Chondrocyte (in vitro differentiated cells): ENCODE measurements at regions not wholly inside any gene's neighbourhood (a gene's known extent, or its start where the extent isn't known, plus 50 kb on each side); places are given as distances from the start of the nearest gene placed in this dataset.
A peak's percentile ranks its signal among the peaks of the same experiment; 100 is the strongest.

Experiments used
- DNase-seq: peaks from one replicate; pipeline ENCODE4 v3.0.0; 2021; ENCODE audit warnings: mixed read lengths, low spot score
- H3K27ac Mint-ChIP-seq: one replicate; pipeline ENCODE4 v1.8.0; 2021; ENCODE audit warnings: mild to moderate bottlenecking, moderate library complexity, mixed read lengths; ENCODE audit not compliant: unreplicated experiment
- H3K27me3 Mint-ChIP-seq: 2 replicates; pipeline ENCODE4 v1.8.0; 2021; ENCODE audit warnings: low read depth, mixed read lengths
- H3K36me3 Mint-ChIP-seq: 2 replicates; pipeline ENCODE4 v1.8.0; 2021; ENCODE audit warnings: low read depth, mixed read lengths
- H3K4me1 Mint-ChIP-seq: 2 replicates; pipeline ENCODE4 v1.8.0; 2021; ENCODE audit warnings: low read depth, mild to moderate bottlenecking, mixed read lengths
- H3K4me3 Mint-ChIP-seq: one replicate; pipeline ENCODE4 v1.8.0; 2021; ENCODE audit warnings: mild to moderate bottlenecking, moderate library complexity, mixed read lengths; ENCODE audit not compliant: unreplicated experiment
- H3K9me3 Mint-ChIP-seq: 2 replicates; pipeline ENCODE4 v1.8.0; 2021; ENCODE audit warnings: low read depth, mixed read lengths
- CTCF ChIP-seq: fragments of 200-600 bp; sonication (generic); IDR thresholded peaks from 2 replicates; pipeline ENCODE4 v1.5.0; 2021; ENCODE audit warnings: antibody characterized with exemption, mild to moderate bottlenecking, moderate library complexity

DNA sequence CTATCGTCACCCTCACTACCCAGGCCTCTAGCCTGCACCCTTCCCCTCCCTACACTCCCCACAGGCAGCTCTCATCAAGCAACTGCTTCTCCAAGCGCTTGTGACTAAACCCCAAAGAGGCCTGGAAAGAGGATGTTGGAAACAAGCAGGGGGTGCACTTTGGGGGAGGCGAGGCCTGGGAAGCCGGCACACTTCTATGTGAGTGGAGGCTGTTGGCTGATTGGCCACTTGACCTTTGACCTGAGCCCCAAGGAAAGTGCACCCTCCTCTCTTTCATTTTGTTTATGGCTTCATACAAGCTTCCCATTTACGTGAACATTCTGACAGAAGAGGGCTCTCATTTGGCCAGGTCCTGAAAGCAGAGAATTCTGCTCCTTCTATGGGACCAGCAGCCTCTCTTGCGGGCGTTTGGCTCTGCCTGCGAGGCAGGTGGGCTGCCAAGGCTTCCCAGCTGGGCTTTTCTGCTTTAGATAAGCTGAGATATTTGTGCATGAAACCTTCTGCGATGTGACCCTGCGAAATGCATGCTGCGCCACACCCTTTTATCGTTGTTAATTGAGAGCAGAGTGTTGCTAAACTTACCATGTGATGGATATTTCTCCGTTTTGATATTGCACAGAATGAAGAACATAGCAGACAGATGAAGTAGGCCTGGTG, 134.8 kb upstream of the NCK2 start:
- Mint-ChIP-seq H3K4me3 (no peak overlapping the region), H3K9me3 (no peaks in the 10 kb centered on the region), H3K36me3 (no peaks in the 10 kb centered on the region), H3K27ac (no peak overlapping the region), H3K27me3 (no peaks in the 10 kb centered on the region), H3K4me1 (peaks cover 12% of the 10 kb centered on the region)
- no peak for DNase-seq
- no peak for TF ChIP-seq CTCF

DNA sequence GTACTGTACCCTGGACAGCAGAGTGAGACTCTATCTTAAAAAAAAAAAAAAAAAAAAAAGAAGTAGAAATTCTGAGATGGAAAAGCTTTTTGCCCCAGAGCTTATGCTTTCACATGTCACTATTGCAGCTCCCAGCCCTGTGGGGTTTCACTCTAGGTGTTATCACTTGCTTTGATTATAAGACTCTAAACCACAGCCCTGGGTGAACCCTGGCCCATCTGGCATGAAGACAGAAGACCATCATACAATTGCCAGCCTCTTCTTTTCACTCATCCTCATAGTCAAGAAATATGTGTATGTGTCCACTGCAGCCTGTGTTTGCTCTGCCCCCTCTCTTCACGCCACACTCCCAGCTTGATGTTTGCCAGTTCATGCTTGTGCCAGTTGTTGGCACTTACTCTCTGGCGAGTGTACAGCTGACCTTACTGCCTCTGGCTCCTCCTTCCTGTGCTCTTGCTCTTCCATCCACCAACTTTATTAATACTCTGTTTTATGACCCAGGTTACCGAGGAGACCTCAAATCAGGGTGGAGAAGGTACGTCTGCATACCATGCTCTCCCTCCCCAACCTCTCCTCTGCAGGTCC, 136.7 kb upstream of the NCK2 start:
- Mint-ChIP-seq H3K4me3 (no peak overlapping the region), H3K27ac (no peak overlapping the region), H3K27me3 (no peaks in the 10 kb centered on the region), H3K9me3 (no peaks in the 10 kb centered on the region), H3K36me3 (no peaks in the 10 kb centered on the region), H3K4me1 (peaks cover 18% of the 10 kb centered on the region)
- TF ChIP-seq CTCF: no peak
- no peak for DNase-seq

GRCh38 chr2:105606081-105606480, 138.6 kb upstream of the NCK2 start:
- H3K27ac Mint-ChIP-seq: no peak overlapping the region
- no peak for DNase-seq
- no peak for TF ChIP-seq CTCF
- no peak overlapping the region for H3K4me3 Mint-ChIP-seq
- no peaks in the 10 kb centered on the region for H3K27me3 Mint-ChIP-seq
- H3K9me3 Mint-ChIP-seq: no peaks in the 10 kb centered on the region
- peaks cover 16% of the 10 kb centered on the region for H3K4me1 Mint-ChIP-seq
- H3K36me3 Mint-ChIP-seq: no peaks in the 10 kb centered on the region

DNA sequence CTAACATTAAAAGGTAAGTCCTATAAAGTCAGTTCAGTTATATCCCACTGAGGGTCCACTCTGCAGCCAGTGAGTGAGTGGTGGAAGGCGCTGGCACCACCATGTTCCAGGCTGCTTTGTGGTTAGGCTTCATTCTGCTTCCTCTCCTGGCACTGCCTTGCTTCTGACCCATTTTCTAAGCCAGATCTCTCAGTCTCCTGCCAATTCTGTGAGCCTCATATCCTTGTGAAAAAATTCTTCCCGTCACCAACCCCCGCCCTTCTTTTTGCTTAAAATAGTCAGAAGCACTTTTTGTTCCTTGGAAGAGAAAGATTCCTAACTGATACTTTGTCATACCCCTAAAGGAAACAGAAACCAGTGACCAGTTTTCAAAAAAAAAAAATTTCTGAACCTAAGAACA, 139.8 kb upstream of the NCK2 start:
- no peaks in the 10 kb centered on the region for H3K27me3 Mint-ChIP-seq
- no peaks in the 10 kb centered on the region for H3K36me3 Mint-ChIP-seq
- H3K4me3 Mint-ChIP-seq: peak overlapping the region; percentile 33
- no peak for TF ChIP-seq CTCF
- DNase-seq: no peak
- no peaks in the 10 kb centered on the region for H3K9me3 Mint-ChIP-seq
- H3K27ac Mint-ChIP-seq: peak overlapping the region; percentile 79
- H3K4me1 Mint-ChIP-seq: peaks cover 13% of the 10 kb centered on the region

- Mint-ChIP-seq H3K9me3 (no peaks in the 10 kb centered on the region), H3K27ac (no peak overlapping the region), H3K36me3 (no peaks in the 10 kb centered on the region), H3K4me3 (no peak overlapping the region), H3K27me3 (no peaks in the 10 kb centered on the region), H3K4me1 (peaks cover 13% of the 10 kb centered on the region)
- TF ChIP-seq CTCF: no peak
- DNase-seq: no peak
These were observed 143.5 kb upstream of the NCK2 start for GRCh38 chr2:105600949-105601794.
